GM12892 (cell line): ENCODE measurements at regions not wholly inside any gene's neighbourhood (a gene's known extent, or its start where the extent isn't known, plus 50 kb on each side); places are given as distances from the start of the nearest gene placed in this dataset.

Experiments
- POLR2A ChIP-seq: IDR thresholded peaks from 2 replicates; pipeline ENCODE4 v1.6.1; 2011; ENCODE audit warnings: low read depth, low read length, control low read depth
- POLR2AphosphoS5 ChIP-seq: IDR thresholded peaks from 2 replicates; pipeline ENCODE4 v1.6.1; 2011; ENCODE audit warnings: low read depth, low read length, control low read depth

DNA sequence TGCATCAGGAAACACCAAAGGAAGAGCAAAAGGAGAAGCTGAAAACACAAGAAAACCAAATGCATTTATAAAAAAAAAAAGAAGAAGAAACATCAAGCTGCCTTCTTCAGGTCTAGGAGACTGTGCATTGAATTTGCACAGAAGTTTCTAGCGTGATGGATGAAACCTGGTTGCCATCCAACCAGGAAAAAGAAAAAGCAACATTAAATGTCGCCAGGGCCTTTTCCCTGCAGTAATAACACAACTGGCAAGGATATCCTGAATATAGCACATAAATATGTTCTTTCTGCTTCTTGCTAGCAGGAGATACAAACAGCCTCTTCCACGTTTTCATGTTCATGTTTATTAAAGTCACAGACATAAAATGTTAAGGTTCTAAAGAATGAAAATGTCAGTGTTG lies 60.8 kb upstream of the ZFP42 start:
- no peak for TF ChIP-seq POLR2A
- no peak for TF ChIP-seq POLR2AphosphoS5
